ENCODE measurements at regions not wholly inside any gene's neighbourhood (a gene's known extent, or its start where the extent isn't known, plus 50 kb on each side); places are given as distances from the start of the nearest gene placed in this dataset.

GRCh38 chr2:20530520-20530919 lies 83.6 kb downstream of the RHOB start:
- TF ChIP-seq CTCF (IDR thresholded peaks at IDR 0.05; ENCODE audit: low read depth, low read length) (no peak), MAX (IDR thresholded peaks at IDR 0.05; ENCODE audit: low read depth, low read length) (no peak)
